IMR-90 (cell line): ENCODE measurements at regions not wholly inside any gene's neighbourhood (a gene's known extent, or its start where the extent isn't known, plus 50 kb on each side); places are given as distances from the start of the nearest gene placed in this dataset.

Experiments used
- ATAC-seq: fragments of 200-7000 bp; cut with Tn5 transposase; 2 replicates; pipeline ENCODE4 v1.9.1; 2020; ENCODE audit warnings: low read depth, mild to moderate bottlenecking, moderate library complexity
- BruUV-seq: library from RNA; stranded (reverse); fragments of 400-500 nt; replicated peaks from 2 replicates; lab custom pipeline; 2021; lab: Mats Ljungman, UMichigan
- CTCF ChIA-PET: fragments of 300-600 bp; formaldehyde crosslinking; extraction: SDS; loops from one replicate; lab custom pipeline; 2021; ENCODE audit warnings: antibody characterized with exemption; lab: Yijun Ruan, JAX
- POLR2A ChIA-PET: fragments of 300-600 bp; sonication (Branson Sonifier 250); formaldehyde crosslinking; loops from one replicate; lab custom pipeline; 2022; ENCODE audit warnings: antibody characterized with exemption; ENCODE audit not compliant: unreplicated experiment; lab: Charles Lee
- DNase-seq: peaks from one replicate; pipeline ENCODE4 v3.0.0; 2013
- H2AFZ ChIP-seq: replicated peaks from 2 replicates; pipeline ENCODE3; 2013; ENCODE audit warnings: low read length, mild to moderate bottlenecking; ENCODE audit not compliant: poor library complexity
- H2AK5ac ChIP-seq: 2 replicates; pipeline ENCODE4 v1.6.1; 2013; ENCODE audit warnings: low read depth, low read length, inconsistent platforms
- H2AK9ac ChIP-seq: replicated peaks from 2 replicates; pipeline ENCODE3; 2013; ENCODE audit warnings: mild to moderate bottlenecking, low read depth, low read length, moderate library complexity; ENCODE audit not compliant: poor library complexity
- H2BK120ac ChIP-seq: 2 replicates; pipeline ENCODE4 v1.6.1; 2013; ENCODE audit warnings: low read depth, low read length, inconsistent platforms
- H2BK15ac ChIP-seq: 3 replicates; pipeline ENCODE4 v1.6.1; 2013; ENCODE audit warnings: low read depth, low read length, inconsistent platforms
- H2BK20ac ChIP-seq: 2 replicates; pipeline ENCODE4 v1.6.1; 2013; ENCODE audit warnings: low read depth, mild to moderate bottlenecking, inconsistent platforms, low read length, moderate library complexity
- H2BK5ac ChIP-seq: 2 replicates; pipeline ENCODE4 v1.6.1; 2013; ENCODE audit warnings: mild to moderate bottlenecking, low read depth, low read length, inconsistent platforms; ENCODE audit not compliant: poor library complexity, severe bottlenecking
- H3K14ac ChIP-seq: replicated peaks from 2 replicates; pipeline ENCODE4 v1.6.1; 2013; ENCODE audit warnings: low read depth, low read length, inconsistent platforms
- H3K18ac ChIP-seq: 2 replicates; pipeline ENCODE4 v1.6.1; 2013; ENCODE audit warnings: low read depth, low read length, control low read depth
- H3K23ac ChIP-seq: 2 replicates; pipeline ENCODE4 v1.6.1; 2013; ENCODE audit warnings: low read depth, low read length, inconsistent platforms
- H3K27ac ChIP-seq: 2 replicates; pipeline ENCODE4 v1.5.1; 2013; ENCODE audit warnings: mild to moderate bottlenecking, control low read depth, low read length; ENCODE audit not compliant: insufficient read depth
- H3K27me3 ChIP-seq: 2 replicates; pipeline ENCODE4 v1.6.1; 2013; ENCODE audit warnings: low read length; ENCODE audit not compliant: control insufficient read depth, insufficient read depth
- H3K36me3 ChIP-seq: 2 replicates; pipeline ENCODE4 v1.6.1; 2013; ENCODE audit warnings: low read length, mixed read lengths; ENCODE audit not compliant: control insufficient read depth, insufficient read depth
- H3K4ac ChIP-seq: 2 replicates; pipeline ENCODE4 v1.6.1; 2013; ENCODE audit warnings: low read depth, low read length, inconsistent platforms
- H3K4me1 ChIP-seq: 2 replicates; pipeline ENCODE4 v1.6.1; 2013; ENCODE audit warnings: low read length, mixed read lengths; ENCODE audit not compliant: control insufficient read depth, insufficient read depth
- H3K4me2 ChIP-seq: 2 replicates; pipeline ENCODE4 v1.6.1; 2013; ENCODE audit warnings: low read depth, mild to moderate bottlenecking, control low read depth, low read length, moderate library complexity
- H3K4me3 ChIP-seq: 2 replicates; pipeline ENCODE4 v1.5.1; 2013; ENCODE audit warnings: low read depth, mild to moderate bottlenecking, control low read depth, low read length, moderate library complexity; ENCODE audit not compliant: insufficient read depth
- H3K56ac ChIP-seq: 2 replicates; pipeline ENCODE4 v1.6.1; 2013; ENCODE audit warnings: low read length, inconsistent platforms; ENCODE audit not compliant: insufficient read depth; ENCODE audit errors: extremely low read depth
- H3K79me1 ChIP-seq, 2 experiments: 2 replicates each; pipeline ENCODE4 v1.6.1; 2013; ENCODE audit warnings: low read length in 2 of 2, inconsistent platforms in 1 of 2, low read depth in 1 of 2
- H3K9ac ChIP-seq: 2 replicates; pipeline ENCODE4 v1.6.1; 2013; ENCODE audit warnings: low read depth, low read length, control low read depth
- H3K9me1 ChIP-seq: 2 replicates; pipeline ENCODE4 v1.6.1; 2013; ENCODE audit warnings: low read length, inconsistent platforms; ENCODE audit not compliant: insufficient read depth
- H3K9me3 ChIP-seq: 2 replicates; pipeline ENCODE4 v1.6.1; 2013; ENCODE audit warnings: low read length; ENCODE audit not compliant: control insufficient read depth, insufficient read depth
- H4K20me1 ChIP-seq: 2 replicates; pipeline ENCODE4 v1.6.1; 2013; ENCODE audit warnings: low read length, inconsistent platforms; ENCODE audit not compliant: insufficient read depth
- H4K5ac ChIP-seq: 2 replicates; pipeline ENCODE4 v1.6.1; 2013; ENCODE audit warnings: mild to moderate bottlenecking, low read depth, low read length, control low read depth
- H4K8ac ChIP-seq, 2 experiments: 2 replicates each; pipeline ENCODE4 v1.6.1; 2013; ENCODE audit warnings: low read depth in 2 of 2, low read length in 2 of 2, control low read depth in 1 of 2, inconsistent platforms in 1 of 2
- H4K91ac ChIP-seq: 2 replicates; pipeline ENCODE4 v1.6.1; 2013; ENCODE audit warnings: low read depth, low read length, inconsistent platforms; ENCODE audit not compliant: insufficient read depth
- CEBPB ChIP-seq: IDR thresholded peaks from 2 replicates; pipeline ENCODE4 v1.6.1; 2012; ENCODE audit warnings: low read depth, low read length, improper control_type of control experiment
- MAFK ChIP-seq: IDR thresholded peaks from 2 replicates; pipeline ENCODE4 v1.6.1; 2012; ENCODE audit warnings: low read depth, low read length, improper control_type of control experiment
- MXI1 ChIP-seq: IDR thresholded peaks from 2 replicates; pipeline ENCODE4 v1.6.1; 2012; ENCODE audit warnings: low read depth, mild to moderate bottlenecking, low read length, moderate library complexity, borderline replicate concordance
- NFE2L2 ChIP-seq: fragments of 150-350 bp; IDR thresholded peaks from 2 replicates; pipeline ENCODE4 v1.6.1; 2016; ENCODE audit warnings: low read depth, mild to moderate bottlenecking, low read length
- POLR2A ChIP-seq: IDR thresholded peaks from 2 replicates; pipeline ENCODE4 v1.6.1; 2012; ENCODE audit warnings: mild to moderate bottlenecking, low read depth, low read length
- RAD21 ChIP-seq: IDR thresholded peaks from 2 replicates; pipeline ENCODE4 v1.6.1; 2012; ENCODE audit warnings: low read length, improper control_type of control experiment
- SMC3 ChIP-seq: fragments of 150-350 bp; IDR thresholded peaks from 2 replicates; pipeline ENCODE4 v1.6.1; 2016; ENCODE audit warnings: low read depth, mild to moderate bottlenecking, antibody characterized with exemption, low read length, moderate library complexity
- WGBS, 2 experiments: methylation state at CpG; one replicate each; pipeline versions ENCODE4 v1.1.5 to v1.1.7; 2013; ENCODE audit warnings: missing lambda C conversion rate in 2 of 2; ENCODE audit not compliant: insufficient read length in 1 of 2; ENCODE audit errors: extremely low coverage in 2 of 2; 5-methylcytosine and 5-hydroxymethylcytosine counted together
- dilution Hi-C: fragments of 300-500 bp; cut with HindIII; formaldehyde crosslinking; loops from one replicate; pipeline ENCODE4 v1.14.3; 2018; ENCODE audit warnings: low sequenced_read_pairs; ENCODE audit not compliant: unreplicated experiment
- in situ Hi-C: fragments of 300-500 bp; cut with MboI; formaldehyde crosslinking; loops from 3 replicates; pipeline ENCODE4 v1.14.3; 2019; ENCODE audit warnings: low sequenced_read_pairs, inconsistent platforms, mixed read lengths
- intact Hi-C: fragments of 100-400 bp; cut with micrococcal nuclease; formaldehyde crosslinking; loops from 2 replicates; pipeline ENCODE4 v1.10.0; 2022
- TF ChIP-seq, protein P1 (sequence below): fragments of 150-350 bp; IDR thresholded peaks from 2 replicates; pipeline ENCODE4 v1.6.1; 2017; ENCODE audit warnings: mild to moderate bottlenecking, antibody characterized with exemption, low read length, low read depth
- TF ChIP-seq, protein P2 (sequence below): fragments of 150-350 bp; IDR thresholded peaks from 2 replicates; pipeline ENCODE4 v1.6.1; 2016; ENCODE audit warnings: low read depth, mild to moderate bottlenecking, low read length, moderate library complexity, borderline replicate concordance

DNA sequence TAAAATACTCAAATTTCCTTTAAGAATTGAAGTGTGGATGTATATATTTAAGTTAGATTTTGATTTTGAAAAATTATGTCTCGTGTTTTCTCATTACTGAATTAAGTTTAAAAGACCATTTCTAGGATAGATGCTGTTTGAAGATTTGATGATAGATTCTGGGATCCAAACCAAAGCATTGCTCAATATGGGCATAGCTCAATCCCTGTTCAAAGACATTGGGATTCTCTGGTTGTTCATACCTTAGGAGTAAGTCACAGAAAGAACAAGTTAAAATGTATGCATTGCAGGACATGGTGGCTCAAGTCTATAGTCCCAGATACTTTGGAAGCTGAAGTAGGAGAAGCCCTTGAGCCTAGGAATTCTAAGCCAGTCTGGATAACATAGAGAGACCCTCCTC is 622.3 kb downstream of the ADCYAP1 start:
- dilution Hi-C loops: no loop called here
- no peak overlapping the region for H3K23ac ChIP-seq
- H2AFZ ChIP-seq: no peak overlapping the region
- H3K56ac ChIP-seq: no peak overlapping the region
- no peaks in the 10 kb centered on the region for H3K36me3 ChIP-seq
- no peaks in the 10 kb centered on the region for H3K79me1 ChIP-seq
- no peak overlapping the region for H2BK5ac ChIP-seq
- H3K4ac ChIP-seq: no peak overlapping the region
- H3K14ac ChIP-seq: no peak overlapping the region
- CTCF ChIA-PET: no interaction called here
- ATAC-seq (no peak), DNase-seq (no peak)
- H2AK5ac ChIP-seq: no peak overlapping the region
- no peak overlapping the region for H3K9ac ChIP-seq
- no TSS peak for BruUV-seq
- no CpG with 5 or more reads among the region's 1 CpG for WGBS, 2 experiments
- H3K4me2 ChIP-seq: no peak overlapping the region
- H3K4me3 ChIP-seq: no peak overlapping the region
- TF ChIP-seq, protein P1, sequence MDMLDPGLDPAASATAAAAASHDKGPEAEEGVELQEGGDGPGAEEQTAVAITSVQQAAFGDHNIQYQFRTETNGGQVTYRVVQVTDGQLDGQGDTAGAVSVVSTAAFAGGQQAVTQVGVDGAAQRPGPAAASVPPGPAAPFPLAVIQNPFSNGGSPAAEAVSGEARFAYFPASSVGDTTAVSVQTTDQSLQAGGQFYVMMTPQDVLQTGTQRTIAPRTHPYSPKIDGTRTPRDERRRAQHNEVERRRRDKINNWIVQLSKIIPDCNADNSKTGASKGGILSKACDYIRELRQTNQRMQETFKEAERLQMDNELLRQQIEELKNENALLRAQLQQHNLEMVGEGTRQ: no peak
- no peak for TF ChIP-seq MXI1
- TF ChIP-seq, protein P2, sequence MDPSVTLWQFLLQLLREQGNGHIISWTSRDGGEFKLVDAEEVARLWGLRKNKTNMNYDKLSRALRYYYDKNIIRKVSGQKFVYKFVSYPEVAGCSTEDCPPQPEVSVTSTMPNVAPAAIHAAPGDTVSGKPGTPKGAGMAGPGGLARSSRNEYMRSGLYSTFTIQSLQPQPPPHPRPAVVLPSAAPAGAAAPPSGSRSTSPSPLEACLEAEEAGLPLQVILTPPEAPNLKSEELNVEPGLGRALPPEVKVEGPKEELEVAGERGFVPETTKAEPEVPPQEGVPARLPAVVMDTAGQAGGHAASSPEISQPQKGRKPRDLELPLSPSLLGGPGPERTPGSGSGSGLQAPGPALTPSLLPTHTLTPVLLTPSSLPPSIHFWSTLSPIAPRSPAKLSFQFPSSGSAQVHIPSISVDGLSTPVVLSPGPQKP: no peak
- no peak for TF ChIP-seq POLR2A
- no peak for TF ChIP-seq NFE2L2
- no peak for TF ChIP-seq SMC3
- no peak for TF ChIP-seq CEBPB
- no peak for TF ChIP-seq RAD21
- TF ChIP-seq MAFK: no peak
- no peaks in the 10 kb centered on the region for H3K4me1 ChIP-seq
- H3K27ac ChIP-seq: no peak overlapping the region
- H4K20me1 ChIP-seq: no peaks in the 10 kb centered on the region
- no peak overlapping the region for H3K18ac ChIP-seq
- no peak overlapping the region for H4K91ac ChIP-seq
- H2BK120ac ChIP-seq: no peak overlapping the region
- H4K8ac ChIP-seq: no peak overlapping the region
- no peak overlapping the region for H2BK15ac ChIP-seq
- H2AK9ac ChIP-seq: no peak overlapping the region
- POLR2A ChIA-PET: no interaction called here
- peaks cover 3% of the 10 kb centered on the region; the same call in 1 of the 2 replicates for H3K9me3 ChIP-seq
- H4K5ac ChIP-seq: no peak overlapping the region
- H3K9me1 ChIP-seq: no peaks in the 10 kb centered on the region
- intact Hi-C loops: no loop called here
- in situ Hi-C loops: no loop called here
- H2BK20ac ChIP-seq: no peak overlapping the region
- no peaks in the 10 kb centered on the region for H3K27me3 ChIP-seq
